ENCODE measurements at regions not wholly inside any gene's neighbourhood (a gene's known extent, or its start where the extent isn't known, plus 50 kb on each side); places are given as distances from the start of the nearest gene placed in this dataset.
"Not testable (repeated sequence)": the region's sequence is repeated elsewhere in the genome, so short reads cannot be mapped to it uniquely, and the experiment has no call there.

DNA sequence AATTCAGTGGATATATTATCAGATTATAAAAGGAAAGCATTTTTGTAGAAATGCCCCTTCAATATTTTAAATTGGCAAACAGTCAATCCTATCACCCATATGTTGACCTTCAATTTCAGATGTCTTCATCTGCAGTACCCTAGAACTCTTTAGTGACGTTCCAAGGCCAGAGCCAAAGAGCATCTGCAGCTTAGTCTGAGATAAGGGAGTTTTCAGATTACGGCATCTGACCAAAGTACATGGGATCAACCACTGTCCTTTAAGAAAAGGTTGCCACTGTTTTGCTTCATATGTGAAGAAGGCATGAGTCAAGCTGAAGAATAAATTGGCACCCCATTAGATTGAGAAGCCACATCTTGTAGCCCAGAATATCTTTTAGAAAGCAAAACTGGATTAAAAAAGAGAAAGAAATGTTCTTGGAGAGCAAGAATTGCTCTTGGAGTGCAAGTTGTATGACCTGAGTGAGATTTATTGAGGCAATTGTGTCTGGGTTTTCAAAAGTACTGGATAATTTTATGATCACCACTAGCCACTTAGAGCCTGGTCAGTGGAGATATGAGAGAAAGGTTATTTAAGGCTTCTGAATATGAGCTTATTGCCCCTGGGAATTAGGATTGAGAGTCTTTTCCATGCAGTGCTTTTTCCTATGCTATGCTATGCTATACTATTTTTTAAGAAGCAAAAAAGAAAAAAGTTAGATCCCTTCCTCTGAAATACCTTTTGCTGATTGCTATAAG, 251.9 kb upstream of the NR3C2 start:
- no peak overlapping the region for H3K27ac ChIP-seq
- no peaks in the 10 kb centered on the region for H3K9me3 ChIP-seq (replicated peaks)
- no peaks in the 10 kb centered on the region for H3K4me1 ChIP-seq
- no peaks in the 10 kb centered on the region for H3K36me3 ChIP-seq
- H3K27me3 ChIP-seq, result no peaks in the 10 kb centered on the region
- DNase-seq, result no peak
- H3K4me3 ChIP-seq, result no peak overlapping the region

DNA sequence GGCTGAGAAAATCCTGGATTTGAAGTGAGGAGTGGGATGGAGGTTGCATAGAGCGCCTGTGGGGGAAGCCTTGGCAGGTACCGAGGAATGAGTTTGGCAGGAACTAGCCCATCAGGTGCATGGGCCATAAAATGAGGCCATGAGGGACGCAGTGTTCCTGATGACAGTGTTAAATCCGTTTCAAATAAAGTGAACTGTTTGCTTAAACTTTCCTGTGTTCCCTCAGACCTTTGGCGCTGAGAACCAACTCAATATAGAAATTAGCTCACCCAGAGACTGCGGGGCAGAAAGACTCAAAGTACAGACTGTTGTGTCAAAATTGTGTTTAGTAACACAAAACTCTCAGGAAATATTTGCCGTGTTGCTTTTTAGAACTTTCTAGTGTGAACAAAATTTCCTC, 250.0 kb upstream of the NR3C2 start:
- Histone ChIP-seq H3K27me3 (no peaks in the 10 kb centered on the region), H3K9me3 (replicated peaks) (no peaks in the 10 kb centered on the region), H3K4me3 (no peak overlapping the region), H3K27ac (no peak overlapping the region), H3K4me1 (no peaks in the 10 kb centered on the region), H3K36me3 (no peaks in the 10 kb centered on the region)
- no peak for DNase-seq

DNA sequence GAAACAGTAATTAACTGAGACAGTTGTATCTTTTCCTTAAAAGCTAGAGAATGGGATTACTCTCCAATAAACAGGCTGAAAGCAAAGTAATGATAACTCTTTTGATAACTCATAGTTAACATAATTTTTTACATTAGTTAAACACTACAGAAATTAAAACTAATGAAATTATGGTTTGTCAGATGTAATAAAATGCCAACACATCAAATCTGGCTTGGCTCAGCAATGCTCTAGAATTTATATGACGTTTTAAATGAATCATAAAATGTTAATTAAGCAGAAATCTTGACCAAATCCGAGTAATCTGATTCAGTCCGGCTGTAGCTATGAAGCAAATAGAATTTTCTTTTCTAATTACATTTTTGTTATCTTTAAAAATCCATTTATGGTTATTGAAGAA, 244.2 kb upstream of the NR3C2 start:
- Histone ChIP-seq H3K27ac (no peak overlapping the region), H3K9me3 (replicated peaks) (no peaks in the 10 kb centered on the region), H3K4me1 (no peaks in the 10 kb centered on the region), H3K36me3 (no peaks in the 10 kb centered on the region), H3K27me3 (no peaks in the 10 kb centered on the region), H3K4me3 (no peak overlapping the region)
- DNase-seq, result no peak

DNA sequence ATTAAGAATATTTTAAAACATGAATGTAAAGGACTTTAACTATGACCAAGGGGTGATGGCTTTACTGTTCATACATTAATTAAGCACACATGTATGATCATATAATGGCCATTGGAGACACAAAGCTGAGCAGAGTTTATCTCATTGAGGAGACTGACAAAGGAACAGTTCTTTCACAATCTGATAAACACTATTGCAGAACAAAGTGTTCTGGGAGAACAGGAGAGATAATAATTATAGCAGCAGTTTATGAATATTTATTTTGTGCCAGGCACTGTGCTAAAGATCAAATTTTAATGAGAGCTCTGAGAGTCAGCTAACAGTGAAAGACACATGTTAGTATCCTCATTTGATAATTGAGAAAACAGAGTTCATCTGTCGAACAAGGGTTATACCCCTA, 242.4 kb upstream of the NR3C2 start:
- no peaks in the 10 kb centered on the region for H3K9me3 ChIP-seq (replicated peaks)
- H3K4me1 ChIP-seq, result no peaks in the 10 kb centered on the region
- H3K4me3 ChIP-seq, result no peak overlapping the region
- no peak for DNase-seq
- H3K27ac ChIP-seq, result no peak overlapping the region
- H3K27me3 ChIP-seq, result no peaks in the 10 kb centered on the region
- H3K36me3 ChIP-seq, result no peaks in the 10 kb centered on the region

DNA sequence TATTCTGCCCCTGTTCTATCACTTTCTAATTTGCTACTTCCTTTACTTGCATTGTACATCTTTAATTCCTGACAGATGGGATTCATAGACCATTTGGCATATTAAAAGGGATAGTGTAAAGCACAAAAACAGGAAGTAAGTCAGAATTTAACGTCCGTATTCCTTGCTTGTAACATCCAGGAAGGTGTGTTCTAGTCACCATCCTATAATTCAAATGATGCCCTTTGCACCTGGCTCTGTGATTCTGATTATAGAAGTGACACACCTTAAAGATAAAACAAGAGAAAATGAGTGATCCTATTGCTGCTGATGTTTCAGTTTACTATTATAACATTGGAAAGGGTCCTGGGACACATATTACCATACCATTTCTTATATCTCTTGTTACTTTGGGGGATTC, 238.7 kb upstream of the NR3C2 start:
- no peak overlapping the region for H3K27ac ChIP-seq
- no peaks in the 10 kb centered on the region for H3K9me3 ChIP-seq (replicated peaks)
- H3K4me3 ChIP-seq, result no peak overlapping the region
- H3K36me3 ChIP-seq, result no peaks in the 10 kb centered on the region
- H3K27me3 ChIP-seq, result no peaks in the 10 kb centered on the region
- DNase-seq, result no peak
- H3K4me1 ChIP-seq, result no peaks in the 10 kb centered on the region

DNA sequence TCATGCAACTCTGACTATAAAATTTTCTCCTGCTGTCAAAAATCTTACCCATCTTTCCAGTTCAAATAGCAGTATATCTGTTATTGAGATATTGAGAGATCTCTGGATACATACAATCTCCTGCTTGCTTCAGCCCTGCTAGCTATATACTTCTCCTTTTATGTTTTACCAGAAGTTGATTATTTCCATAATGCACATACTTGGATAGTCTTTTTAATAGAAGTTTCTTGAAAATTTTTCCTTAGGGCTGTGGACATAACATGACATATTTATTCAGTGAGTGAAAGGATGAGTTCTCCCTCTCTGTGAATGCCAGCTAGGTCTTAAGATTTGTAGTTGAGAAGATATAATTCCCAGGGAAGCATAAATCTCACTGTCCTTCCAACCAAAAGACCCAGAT, 234.1 kb upstream of the NR3C2 start:
- Histone ChIP-seq H3K27me3 (no peaks in the 10 kb centered on the region), H3K4me3 (no peak overlapping the region), H3K9me3 (replicated peaks) (no peaks in the 10 kb centered on the region)

DNA sequence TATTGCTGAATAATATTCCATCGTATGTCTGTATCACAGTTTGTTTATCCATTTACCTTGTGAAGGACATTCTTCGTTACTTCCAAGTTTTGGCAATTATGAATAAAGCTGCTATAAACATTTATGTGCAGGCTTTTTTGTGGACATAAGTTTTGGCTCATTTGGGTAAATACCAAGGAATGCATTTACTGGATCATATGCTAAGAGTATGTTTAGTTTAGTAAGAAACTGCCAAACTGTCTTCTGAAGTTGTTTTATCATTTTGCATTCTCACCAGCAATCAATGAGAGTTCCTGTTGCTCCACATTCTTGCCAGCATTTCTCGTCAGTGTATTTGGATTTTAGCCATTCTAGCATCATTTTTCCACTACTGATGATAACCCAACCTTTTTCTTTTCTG, 232.7 kb upstream of the NR3C2 start:
- H3K9me3 ChIP-seq (replicated peaks), result no peaks in the 10 kb centered on the region
- no peaks in the 10 kb centered on the region for H3K36me3 ChIP-seq
- H3K27ac ChIP-seq, result no peak overlapping the region
- H3K27me3 ChIP-seq, result no peaks in the 10 kb centered on the region
- H3K4me3 ChIP-seq, result no peak overlapping the region
- no peaks in the 10 kb centered on the region for H3K4me1 ChIP-seq
- DNase-seq, result no peak

More for the DNA sequence above, 234.1 kb upstream of the NR3C2 start:
- no peak overlapping the region for H3K27ac ChIP-seq
- DNase-seq, result no peak
- no peaks in the 10 kb centered on the region for H3K36me3 ChIP-seq
- no peaks in the 10 kb centered on the region for H3K4me1 ChIP-seq

DNA sequence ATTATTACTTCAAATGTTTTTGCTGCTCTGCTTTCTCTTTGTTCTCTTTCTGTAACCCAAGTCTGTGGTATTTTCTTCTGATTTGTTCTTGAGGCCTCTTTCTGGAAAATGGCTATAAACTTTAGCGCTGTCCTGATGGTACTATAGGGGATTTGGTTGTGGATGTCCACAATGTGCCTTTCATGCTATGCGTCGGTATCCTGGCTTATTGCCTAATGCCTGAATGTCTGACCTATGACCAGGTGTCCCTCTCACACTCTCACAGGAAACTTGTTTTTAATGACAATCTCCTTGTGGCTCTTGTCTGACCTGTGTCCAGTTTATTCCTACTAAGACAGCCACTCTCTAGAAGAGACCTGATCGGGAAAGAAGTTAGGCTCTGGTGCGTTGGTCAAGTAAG, 222.4 kb upstream of the NR3C2 start:
- Histone ChIP-seq H3K27me3 (no peaks in the 10 kb centered on the region), H3K36me3 (no peaks in the 10 kb centered on the region), H3K4me3 (no peak overlapping the region), H3K4me1 (no peaks in the 10 kb centered on the region), H3K27ac (no peak overlapping the region), H3K9me3 (replicated peaks) (no peaks in the 10 kb centered on the region)
- DNase-seq, result no peak

DNA sequence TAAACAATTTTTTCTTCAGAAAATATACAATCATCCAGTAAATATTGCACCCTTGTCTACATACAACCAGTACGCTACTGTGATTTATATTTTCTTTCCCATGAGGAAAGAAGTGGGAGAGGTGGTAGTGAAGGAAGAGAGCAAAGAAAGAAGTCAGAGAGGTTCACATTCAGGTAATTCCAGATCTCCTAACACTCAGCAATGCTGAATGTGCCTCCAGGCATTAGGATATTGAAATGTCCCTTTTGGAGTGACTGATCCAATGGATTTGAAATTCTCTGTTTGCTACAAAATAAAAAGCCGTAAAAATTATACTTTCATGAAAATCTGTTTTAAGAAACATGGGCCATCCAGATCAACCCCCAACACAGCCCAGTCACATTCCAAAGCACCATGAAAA, 211.9 kb upstream of the NR3C2 start:
- Histone ChIP-seq H3K4me1 (no peaks in the 10 kb centered on the region), H3K9me3 (replicated peaks) (no peaks in the 10 kb centered on the region), H3K36me3 (no peaks in the 10 kb centered on the region), H3K27ac (no peak overlapping the region), H3K27me3 (no peaks in the 10 kb centered on the region), H3K4me3 (no peak overlapping the region)
- DNase-seq, result no peak

DNA sequence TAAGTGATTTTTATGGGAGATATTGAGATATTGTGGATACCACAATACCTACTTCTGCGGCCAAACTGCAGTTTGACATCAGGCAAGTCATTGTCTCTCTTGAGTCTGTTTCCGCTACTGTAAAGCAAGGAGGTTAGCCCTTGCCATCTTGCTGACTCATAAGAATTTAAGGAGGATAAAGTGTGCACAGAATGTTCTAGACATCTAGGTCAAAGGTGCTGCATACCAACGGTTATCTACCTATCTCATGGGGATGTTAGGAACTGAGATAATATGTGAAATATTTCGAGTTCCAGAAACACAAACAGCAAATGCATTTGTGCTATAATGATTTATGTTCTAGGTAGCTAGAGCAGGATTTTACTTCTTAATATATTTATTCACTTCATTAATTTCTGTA, 211.5 kb upstream of the NR3C2 start:
- H3K4me3 ChIP-seq, result no peak overlapping the region
- no peaks in the 10 kb centered on the region for H3K4me1 ChIP-seq

DNA sequence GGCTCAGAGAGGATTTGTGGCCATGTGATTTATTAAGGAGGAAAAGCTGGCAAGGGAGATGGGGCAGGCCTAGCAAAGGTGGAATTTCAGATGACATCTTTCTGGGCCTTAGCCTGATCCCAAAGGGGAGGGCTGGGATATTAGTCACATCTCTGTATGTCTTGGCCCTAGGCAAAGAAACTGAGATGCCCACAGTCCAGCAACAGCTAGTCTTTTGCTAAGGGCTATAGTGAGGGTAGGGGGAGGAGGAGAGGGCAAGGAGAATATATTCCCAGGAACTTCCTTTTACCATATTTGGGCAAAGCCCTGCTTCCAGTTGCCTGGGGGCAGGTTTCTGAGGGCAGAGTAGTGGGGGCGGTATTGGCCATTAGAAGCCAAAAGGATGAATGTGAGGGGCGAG, 209.8 kb upstream of the NR3C2 start:
- Histone ChIP-seq H3K9me3 (replicated peaks) (no peaks in the 10 kb centered on the region), H3K4me1 (no peaks in the 10 kb centered on the region), H3K36me3 (no peaks in the 10 kb centered on the region), H3K4me3 (no peak overlapping the region), H3K27ac (no peak overlapping the region), H3K27me3 (no peaks in the 10 kb centered on the region)
- DNase-seq, result no peak

More for the DNA sequence above, 211.5 kb upstream of the NR3C2 start:
- Histone ChIP-seq H3K27ac (no peak overlapping the region), H3K36me3 (no peaks in the 10 kb centered on the region), H3K27me3 (no peaks in the 10 kb centered on the region), H3K9me3 (replicated peaks) (no peaks in the 10 kb centered on the region)
- no peak for DNase-seq

DNA sequence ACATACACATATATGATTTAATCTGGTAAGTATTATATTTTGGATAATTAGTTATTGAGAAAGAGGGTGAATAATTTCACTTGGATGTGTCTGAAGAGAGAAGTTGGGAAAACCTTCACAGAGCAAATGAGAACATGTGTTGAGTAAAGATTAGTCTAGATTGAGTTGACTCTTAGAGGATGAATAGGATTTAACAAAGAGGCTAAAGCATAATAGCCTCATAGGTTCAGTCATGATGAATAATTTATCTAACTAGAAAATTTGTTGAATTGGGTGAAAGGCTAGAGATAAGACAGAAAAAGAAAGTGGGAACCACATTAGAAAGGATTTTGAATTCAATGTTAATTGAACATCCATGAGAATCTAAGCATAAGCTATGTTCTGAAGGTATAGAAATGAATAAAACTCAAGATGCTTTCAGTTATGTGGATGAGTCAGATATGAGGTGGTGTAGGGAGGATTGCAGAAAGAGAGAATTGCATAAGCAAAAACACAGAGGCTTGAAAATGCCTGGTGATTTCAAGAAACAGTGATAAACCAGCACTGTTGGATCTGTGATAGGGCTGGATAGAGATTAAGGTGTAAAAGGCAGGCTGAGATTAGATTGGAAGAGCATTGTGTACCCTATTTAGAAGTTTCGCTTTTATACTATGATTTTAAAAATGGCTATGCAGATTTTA, 207.6 kb upstream of the NR3C2 start:
- H3K4me3 ChIP-seq, result no peak overlapping the region
- no peak for DNase-seq
- H3K27ac ChIP-seq, result no peak overlapping the region

DNA sequence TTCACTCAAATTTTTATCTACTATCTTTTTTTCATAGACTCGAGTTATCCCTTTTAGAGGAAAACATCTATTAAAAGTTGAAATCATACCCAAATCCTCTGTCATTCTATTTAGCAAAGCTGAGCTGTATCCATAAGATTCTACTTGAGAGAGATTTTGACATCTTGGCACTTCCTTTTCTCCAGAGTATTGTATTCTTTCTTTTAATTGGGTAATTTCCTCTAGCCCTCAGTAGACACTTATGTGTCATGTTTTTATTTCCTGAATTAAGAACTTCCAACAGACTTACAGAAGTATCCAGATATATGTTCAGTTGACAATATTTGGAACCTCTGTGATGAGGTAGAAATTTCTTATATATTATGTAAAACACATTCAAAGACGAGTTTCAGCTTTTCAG, 201.6 kb upstream of the NR3C2 start:
- Histone ChIP-seq H3K36me3 (no peaks in the 10 kb centered on the region), H3K4me1 (no peaks in the 10 kb centered on the region), H3K9me3 (replicated peaks) (no peaks in the 10 kb centered on the region), H3K27ac (no peak overlapping the region), H3K27me3 (no peaks in the 10 kb centered on the region), H3K4me3 (no peak overlapping the region)
- no peak for DNase-seq

More for the DNA sequence above, 207.6 kb upstream of the NR3C2 start:
- Histone ChIP-seq H3K27me3 (no peaks in the 10 kb centered on the region), H3K36me3 (no peaks in the 10 kb centered on the region), H3K4me1 (no peaks in the 10 kb centered on the region), H3K9me3 (replicated peaks) (no peaks in the 10 kb centered on the region)

DNA sequence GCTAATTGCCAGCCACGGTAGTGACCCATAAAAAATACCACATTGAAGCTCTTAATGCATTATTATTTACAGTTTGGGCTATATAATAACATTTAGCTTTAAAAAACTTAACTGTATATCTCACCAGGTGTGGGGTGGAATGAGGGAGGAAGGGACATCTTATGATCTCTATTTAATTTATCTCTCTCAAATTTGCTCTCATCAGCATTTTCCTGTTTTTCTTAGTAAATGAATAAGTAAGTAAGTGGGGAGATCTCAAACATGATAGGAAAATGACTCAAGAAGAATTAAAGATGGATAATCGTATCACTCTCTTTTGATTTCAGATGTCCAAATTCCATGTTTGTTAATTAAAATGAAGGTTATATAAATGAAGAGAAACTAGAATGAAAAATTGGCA, 200.7 kb upstream of the NR3C2 start:
- DNase-seq, result no peak
- H3K36me3 ChIP-seq, result no peaks in the 10 kb centered on the region
- H3K4me3 ChIP-seq, result no peak overlapping the region
- no peaks in the 10 kb centered on the region for H3K27me3 ChIP-seq
- H3K27ac ChIP-seq, result no peak overlapping the region
- no peaks in the 10 kb centered on the region for H3K4me1 ChIP-seq
- no peaks in the 10 kb centered on the region for H3K9me3 ChIP-seq (replicated peaks)

DNA sequence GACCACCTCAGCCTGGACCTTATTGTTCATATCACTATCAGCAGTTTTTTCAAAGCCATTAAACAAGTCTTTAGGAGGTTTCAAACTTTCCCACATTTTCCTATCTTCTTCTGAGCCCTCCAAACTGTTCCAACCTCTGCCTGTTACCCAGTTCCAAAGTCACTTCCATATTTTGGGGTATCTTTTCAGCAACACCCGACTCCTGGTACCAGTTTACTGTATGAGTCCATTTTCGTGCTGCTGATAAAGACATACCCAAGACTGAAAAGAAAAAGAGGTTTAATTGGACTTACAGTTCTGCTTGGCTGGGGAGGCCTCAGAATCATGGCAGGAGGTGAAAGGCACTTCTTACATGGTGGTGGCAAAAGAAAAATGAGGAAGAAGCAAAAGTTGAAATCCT, 195.9 kb upstream of the NR3C2 start:
- H3K36me3 ChIP-seq; H3K4me1 ChIP-seq; DNase-seq; H3K27ac ChIP-seq; H3K4me3 ChIP-seq; H3K27me3 ChIP-seq; H3K9me3 ChIP-seq (replicated peaks): not testable (repeated sequence)

DNA sequence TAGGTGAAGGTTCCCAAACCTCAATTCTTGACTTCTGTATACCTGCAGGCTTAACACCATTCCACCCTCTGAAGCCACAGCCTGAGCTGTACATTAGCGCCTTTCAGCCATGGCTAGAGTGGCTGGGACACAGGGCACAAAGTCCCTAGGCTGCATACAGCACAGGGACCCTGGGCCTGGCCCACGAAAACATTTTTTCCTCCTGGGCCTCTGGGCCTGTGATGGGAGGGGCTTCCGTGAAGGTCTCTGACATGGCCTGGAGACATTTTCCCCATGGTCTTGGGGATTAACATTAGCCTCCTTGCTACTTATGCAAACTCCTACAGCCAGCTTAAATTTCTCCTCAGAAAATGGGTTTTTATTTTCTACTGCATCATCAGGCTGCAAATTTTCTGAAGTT, 195.2 kb upstream of the NR3C2 start:
- not testable (repeated sequence) for H3K36me3 ChIP-seq; H3K4me3 ChIP-seq; H3K27ac ChIP-seq; H3K4me1 ChIP-seq; H3K9me3 ChIP-seq (replicated peaks); DNase-seq; H3K27me3 ChIP-seq
